Fibroblast of skin of back (primary cell): ENCODE measurements at regions not wholly inside any gene's neighbourhood (a gene's known extent, or its start where the extent isn't known, plus 50 kb on each side); places are given as distances from the start of the nearest gene placed in this dataset.
"Not testable (repeated sequence)": the region's sequence is repeated elsewhere in the genome, so short reads cannot be mapped to it uniquely, and the experiment has no call there.

Source experiments
- DNase-seq: peaks from one replicate; pipeline ENCODE4 v3.0.0-alpha.2; 2013

- DNase-seq = no peak
Observed at GRCh38 chr11:98600786-98601773, 419.7 kb upstream of the CNTN5 start.

- no peak for DNase-seq
Observed at GRCh38 chr11:98616098-98616655, 404.6 kb upstream of the CNTN5 start.

GRCh38 chr11:98621767-98622166 is 399.0 kb upstream of the CNTN5 start:
- DNase-seq = no peak

- DNase-seq = no peak
Observed at GRCh38 chr11:98625526-98625925, 395.2 kb upstream of the CNTN5 start.

GRCh38 chr11:98630736-98631135 is 390.0 kb upstream of the CNTN5 start:
- DNase-seq = no peak

- no peak for DNase-seq
Observed at GRCh38 chr11:98657711-98658110, 363.0 kb upstream of the CNTN5 start.

GRCh38 chr11:98659431-98659830 is 361.3 kb upstream of the CNTN5 start:
- DNase-seq = no peak

GRCh38 chr11:98674390-98674789 is 346.4 kb upstream of the CNTN5 start:
- DNase-seq = no peak

- no peak for DNase-seq
Observed at GRCh38 chr11:98679673-98680072, 341.1 kb upstream of the CNTN5 start.

- no peak for DNase-seq
Observed at GRCh38 chr11:98701541-98701940, 319.2 kb upstream of the CNTN5 start.

- DNase-seq = no peak
Observed at GRCh38 chr11:98703779-98704556, 316.8 kb upstream of the CNTN5 start.

GRCh38 chr11:98710026-98710425 is 310.7 kb upstream of the CNTN5 start:
- DNase-seq = no peak

- no peak for DNase-seq
Observed at GRCh38 chr11:98710986-98711385, 309.8 kb upstream of the CNTN5 start.

GRCh38 chr11:98720951-98721350 is 299.8 kb upstream of the CNTN5 start:
- DNase-seq = no peak

- DNase-seq = no peak
Observed at GRCh38 chr11:98725471-98725870, 295.3 kb upstream of the CNTN5 start.

- DNase-seq = no peak
Observed at GRCh38 chr11:98728421-98728820, 292.3 kb upstream of the CNTN5 start.

GRCh38 chr11:98729118-98729517 is 291.6 kb upstream of the CNTN5 start:
- DNase-seq = no peak

- DNase-seq = no peak
Observed at GRCh38 chr11:98732947-98733346, 287.8 kb upstream of the CNTN5 start.

- DNase-seq = peak; percentile 36
Observed at GRCh38 chr11:98733378-98733777, 287.4 kb upstream of the CNTN5 start.

- DNase-seq = no peak
Observed at GRCh38 chr11:98734686-98735085, 286.1 kb upstream of the CNTN5 start.

GRCh38 chr11:98736833-98737232 is 283.9 kb upstream of the CNTN5 start:
- DNase-seq = no peak

- no peak for DNase-seq
Observed at GRCh38 chr11:98740321-98740720, 280.4 kb upstream of the CNTN5 start.

- not testable (repeated sequence) for DNase-seq
Observed at GRCh38 chr11:98763446-98763845, 257.3 kb upstream of the CNTN5 start.
